ENCODE measurements at regions not wholly inside any gene's neighbourhood (a gene's known extent, or its start where the extent isn't known, plus 50 kb on each side); places are given as distances from the start of the nearest gene placed in this dataset.
"Not testable (repeated sequence)": the region's sequence is repeated elsewhere in the genome, so short reads cannot be mapped to it uniquely, and the experiment has no call there.

DNA sequence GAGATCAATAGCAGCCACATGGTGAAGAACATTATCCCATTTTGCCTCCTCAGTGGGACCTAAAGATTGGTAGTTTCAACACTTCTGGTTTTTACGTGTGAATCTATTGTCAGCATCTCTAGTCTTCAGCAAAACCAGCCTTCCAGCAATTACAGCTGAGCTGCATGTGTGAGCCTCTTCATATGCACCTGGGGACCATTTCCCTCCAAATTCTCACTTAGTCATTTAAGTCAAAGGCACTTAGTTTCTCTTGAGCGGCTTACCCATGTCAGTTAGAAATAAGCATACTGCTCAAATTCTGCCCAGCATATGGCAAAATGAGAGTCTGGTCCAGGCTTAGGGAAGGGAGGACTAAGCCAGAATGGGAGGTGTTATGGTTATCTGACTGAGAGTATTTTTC is 99.7 kb upstream of the NXPH2 start:
- Histone ChIP-seq H3K36me3 (ENCODE audit: insufficient read depth) (no peaks in the 10 kb centered on the region), H3K27ac (ENCODE audit: low read depth) (no peak overlapping the region), H3K4me3 (ENCODE audit: low read depth, low read length) (no peak overlapping the region), H3K4me1 (ENCODE audit: insufficient read depth) (no peaks in the 10 kb centered on the region)
- no peak for DNase-seq (ENCODE audit: extremely low spot score)
- 94% methylated on average over 2 of the region's 2 CpGs for WGBS

DNA sequence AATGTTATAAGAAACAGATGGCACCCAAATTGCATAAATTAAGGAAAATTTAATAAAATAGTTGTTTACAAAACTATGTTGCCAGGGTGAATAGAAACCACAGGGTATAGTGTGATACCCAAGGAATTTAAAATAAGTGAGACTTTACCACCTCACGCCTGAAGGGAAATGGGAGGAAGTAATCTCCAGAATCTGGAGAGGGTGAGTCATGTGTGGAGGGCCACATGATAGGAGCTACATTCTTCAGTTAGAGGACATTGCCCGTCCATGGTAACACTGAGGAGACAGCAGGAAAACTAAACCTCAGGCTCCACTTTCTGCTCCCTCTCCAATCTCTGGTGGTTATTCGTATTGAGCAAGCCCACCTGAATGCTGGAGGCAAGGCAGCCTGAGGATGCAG is 97.2 kb upstream of the NXPH2 start:
- H3K36me3 ChIP-seq (ENCODE audit: insufficient read depth) = no peaks in the 10 kb centered on the region
- DNase-seq (ENCODE audit: extremely low spot score) = no peak
- no peak overlapping the region for H3K27ac ChIP-seq (ENCODE audit: low read depth)
- H3K4me3 ChIP-seq (ENCODE audit: low read depth, low read length) = no peak overlapping the region
- WGBS = 76% methylated on average over 3 of the region's 3 CpGs
- H3K4me1 ChIP-seq (ENCODE audit: insufficient read depth) = no peaks in the 10 kb centered on the region

DNA sequence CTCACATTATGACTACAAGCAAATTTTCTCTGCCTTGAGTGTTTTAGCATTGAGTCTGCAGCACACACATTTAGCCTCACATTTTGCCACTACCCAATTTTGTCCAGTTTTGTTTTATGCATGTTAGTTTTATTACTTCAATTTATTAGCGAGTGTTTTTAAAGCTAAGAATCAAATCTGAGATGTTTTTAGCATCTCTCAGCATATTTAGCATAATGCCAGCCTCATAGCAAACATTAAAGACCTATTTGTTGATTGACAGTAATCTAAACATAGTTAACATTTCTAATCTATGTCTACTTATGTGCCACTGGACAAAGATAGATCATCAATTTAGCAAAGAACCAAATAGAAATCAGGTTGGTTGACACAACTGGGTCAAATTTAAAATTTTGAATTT is 94.1 kb upstream of the NXPH2 start:
- no peak overlapping the region for H3K27ac ChIP-seq (ENCODE audit: low read depth)
- no peaks in the 10 kb centered on the region for H3K36me3 ChIP-seq (ENCODE audit: insufficient read depth)
- no peak overlapping the region for H3K4me3 ChIP-seq (ENCODE audit: low read depth, low read length)
- no peaks in the 10 kb centered on the region for H3K4me1 ChIP-seq (ENCODE audit: insufficient read depth)
- DNase-seq (ENCODE audit: extremely low spot score) = no peak
- 89% methylated on average over 1 of the region's 1 CpG for WGBS

DNA sequence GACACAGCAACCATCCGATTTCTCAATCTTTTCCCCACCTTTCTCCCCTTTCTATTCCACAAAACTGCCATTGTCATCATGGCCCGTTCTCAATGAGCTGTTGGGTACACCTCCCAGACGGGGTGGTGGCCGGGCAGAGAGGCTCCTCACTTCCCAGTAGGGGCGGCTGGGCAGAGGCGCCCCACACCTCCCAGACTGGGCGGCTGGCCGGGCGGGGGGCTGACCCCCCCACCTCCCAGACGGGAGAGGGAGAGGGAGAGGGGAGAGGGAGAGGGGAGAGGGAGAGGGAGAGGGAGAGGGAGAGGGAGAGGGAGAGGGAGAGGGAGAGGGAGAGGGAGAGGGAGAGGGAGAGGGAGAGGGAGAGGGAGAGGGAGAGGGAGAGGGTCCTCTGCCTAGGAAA is 91.9 kb upstream of the NXPH2 start:
- DNase-seq (ENCODE audit: extremely low spot score); H3K27ac ChIP-seq (ENCODE audit: low read depth); H3K4me3 ChIP-seq (ENCODE audit: low read depth, low read length); H3K4me1 ChIP-seq (ENCODE audit: insufficient read depth); H3K36me3 ChIP-seq (ENCODE audit: insufficient read depth): not testable (repeated sequence)
- WGBS = no CpG with 5 or more reads among the region's 10 CpGs

DNA sequence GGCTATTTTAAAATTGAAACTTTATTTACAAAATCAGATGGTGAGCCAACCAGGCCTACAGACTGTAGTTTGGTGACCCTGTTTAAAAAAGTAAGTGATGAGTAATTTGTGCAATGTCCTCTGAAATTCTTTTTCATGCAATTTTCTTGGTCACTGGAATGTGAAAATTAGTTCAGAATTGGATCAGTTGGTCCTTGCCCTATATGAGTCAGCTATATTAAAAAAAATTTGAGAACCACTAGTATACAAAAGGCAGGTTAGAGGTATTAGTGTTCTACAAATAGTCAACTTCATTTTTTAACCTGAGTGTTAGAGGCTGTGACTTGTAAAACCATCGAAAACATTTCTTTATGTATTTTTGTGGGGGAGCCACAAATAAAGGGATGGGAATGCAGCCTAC is 91.1 kb upstream of the NXPH2 start:
- Histone ChIP-seq H3K4me3 (ENCODE audit: low read depth, low read length) (no peak overlapping the region), H3K27ac (ENCODE audit: low read depth) (no peak overlapping the region), H3K36me3 (ENCODE audit: insufficient read depth) (no peaks in the 10 kb centered on the region), H3K4me1 (ENCODE audit: insufficient read depth) (no peaks in the 10 kb centered on the region)
- WGBS = 93% methylated on average over 1 of the region's 1 CpG
- DNase-seq (ENCODE audit: extremely low spot score) = no peak

DNA sequence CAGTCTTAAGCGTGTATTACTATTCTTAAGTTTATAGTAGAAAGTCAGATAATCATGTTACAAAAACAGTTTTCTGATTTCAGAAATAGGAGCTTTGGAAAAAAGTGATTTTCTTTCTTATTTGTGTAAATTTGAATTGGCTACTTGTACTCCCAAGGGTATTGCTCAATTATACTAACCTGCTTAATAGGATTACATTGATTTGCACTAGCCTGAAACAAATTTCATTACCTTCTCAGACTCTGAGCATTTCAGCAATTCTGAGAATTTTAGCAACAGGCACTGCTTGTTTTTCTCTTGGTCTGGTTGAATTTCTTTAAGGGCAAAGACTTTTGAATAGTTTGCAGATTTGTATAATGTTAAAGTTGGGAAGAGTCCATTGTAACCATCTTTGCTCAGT is 87.2 kb upstream of the NXPH2 start:
- no peak for DNase-seq (ENCODE audit: extremely low spot score)
- H3K36me3 ChIP-seq (ENCODE audit: insufficient read depth) = no peaks in the 10 kb centered on the region
- H3K27ac ChIP-seq (ENCODE audit: low read depth) = no peak overlapping the region
- H3K4me1 ChIP-seq (ENCODE audit: insufficient read depth) = no peaks in the 10 kb centered on the region
- no peak overlapping the region for H3K4me3 ChIP-seq (ENCODE audit: low read depth, low read length)
- 39% methylated on average over 1 of the region's 1 CpG for WGBS

DNA sequence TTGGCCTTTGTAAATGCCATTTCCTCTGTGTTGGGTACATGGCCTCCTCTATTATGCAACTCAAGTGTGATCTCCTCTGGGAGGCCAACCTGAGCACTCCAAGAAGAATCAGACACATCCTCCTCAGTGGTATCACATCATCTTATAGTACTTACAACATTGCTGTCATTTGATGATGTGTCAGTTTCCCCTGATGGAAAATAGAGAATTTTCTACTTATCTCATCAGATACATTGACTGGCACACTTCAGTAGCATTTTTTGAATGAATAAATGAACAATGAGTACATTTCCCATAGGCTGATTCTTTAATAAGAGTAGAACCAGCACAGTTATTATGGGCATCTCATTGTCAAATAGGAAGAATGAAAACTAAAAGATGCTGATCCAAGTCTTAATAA is 86.6 kb upstream of the NXPH2 start:
- H3K27ac ChIP-seq (ENCODE audit: low read depth) = no peak overlapping the region
- H3K4me1 ChIP-seq (ENCODE audit: insufficient read depth) = no peaks in the 10 kb centered on the region
- no peak overlapping the region for H3K4me3 ChIP-seq (ENCODE audit: low read depth, low read length)
- no peak for DNase-seq (ENCODE audit: extremely low spot score)
- no peaks in the 10 kb centered on the region for H3K36me3 ChIP-seq (ENCODE audit: insufficient read depth)

DNA sequence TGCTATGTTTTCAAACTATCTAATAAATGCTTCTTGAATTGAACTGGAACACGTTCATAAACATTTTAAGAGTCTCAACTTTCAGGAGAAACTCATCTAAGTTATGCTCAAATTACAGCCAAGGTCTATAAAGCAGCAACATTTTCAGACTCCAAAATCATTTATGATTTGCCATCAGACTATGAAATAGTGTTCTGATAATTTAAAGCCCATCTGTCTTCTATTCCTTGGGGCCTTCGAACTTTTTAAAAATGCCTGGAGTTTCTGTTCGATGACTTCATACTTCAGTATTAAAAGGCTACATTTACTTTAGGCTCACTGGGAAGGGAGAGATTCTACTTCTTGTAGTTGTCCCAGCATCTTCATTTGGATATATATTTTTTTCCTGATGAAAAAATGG is 73.6 kb upstream of the NXPH2 start:
- 38% methylated on average over 3 of the region's 3 CpGs for WGBS
- DNase-seq (ENCODE audit: extremely low spot score) = no peak
- H3K4me3 ChIP-seq (ENCODE audit: low read depth, low read length) = no peak overlapping the region
- no peaks in the 10 kb centered on the region for H3K4me1 ChIP-seq (ENCODE audit: insufficient read depth)
- H3K27ac ChIP-seq (ENCODE audit: low read depth) = no peak overlapping the region
- H3K36me3 ChIP-seq (ENCODE audit: insufficient read depth) = no peaks in the 10 kb centered on the region

DNA sequence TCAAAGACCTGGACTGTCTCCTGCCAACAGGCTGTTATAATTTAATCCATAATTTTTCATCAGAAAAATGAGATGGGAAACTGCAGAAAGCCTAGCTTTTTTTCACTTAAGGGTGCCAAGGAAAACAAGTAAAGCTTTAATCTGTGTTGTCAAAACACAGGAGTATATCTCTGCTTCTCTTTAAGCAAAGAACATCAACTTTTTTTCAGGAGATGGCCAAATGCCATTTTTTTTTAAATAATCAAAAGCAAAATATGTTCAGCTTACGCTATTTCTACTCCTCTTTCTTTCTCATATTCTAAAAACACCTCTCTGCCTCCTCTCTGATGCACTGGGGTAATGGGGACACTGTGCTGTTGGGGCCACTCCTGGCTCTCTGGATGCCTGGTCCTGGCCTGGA is 73.1 kb upstream of the NXPH2 start:
- no peak for DNase-seq (ENCODE audit: extremely low spot score)
- H3K4me3 ChIP-seq (ENCODE audit: low read depth, low read length) = no peak overlapping the region
- no peaks in the 10 kb centered on the region for H3K36me3 ChIP-seq (ENCODE audit: insufficient read depth)
- WGBS = 56% methylated on average over 1 of the region's 1 CpG
- H3K27ac ChIP-seq (ENCODE audit: low read depth) = no peak overlapping the region
- H3K4me1 ChIP-seq (ENCODE audit: insufficient read depth) = no peaks in the 10 kb centered on the region

DNA sequence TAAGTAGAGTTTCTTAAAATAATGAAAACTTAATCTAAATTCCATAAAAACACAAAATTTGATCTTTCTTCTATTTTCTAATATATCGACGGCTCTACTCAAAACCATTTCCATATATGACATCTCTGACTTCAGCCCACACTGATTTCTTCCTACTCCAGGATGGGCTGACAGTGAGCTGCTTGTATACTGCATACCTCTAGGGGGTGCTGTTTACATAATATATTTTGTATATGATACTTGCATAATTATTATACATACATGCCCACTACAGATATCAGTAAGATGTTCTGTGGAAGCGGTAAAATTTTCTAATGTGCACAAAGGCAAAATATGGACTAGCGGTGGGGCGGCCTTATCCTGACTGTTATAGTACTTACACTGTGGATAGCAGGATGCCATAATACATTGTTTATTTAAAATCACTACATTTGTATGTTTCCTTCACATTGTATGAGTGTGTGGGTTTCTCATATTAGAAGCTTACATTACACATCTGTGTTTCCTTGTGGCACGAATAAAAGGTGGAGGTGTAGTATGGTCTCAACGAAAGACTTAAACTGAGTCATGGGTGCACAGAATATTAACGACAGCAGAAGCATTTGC is 66.1 kb upstream of the NXPH2 start:
- 67% methylated on average over 8 of the region's 8 CpGs for WGBS

DNA sequence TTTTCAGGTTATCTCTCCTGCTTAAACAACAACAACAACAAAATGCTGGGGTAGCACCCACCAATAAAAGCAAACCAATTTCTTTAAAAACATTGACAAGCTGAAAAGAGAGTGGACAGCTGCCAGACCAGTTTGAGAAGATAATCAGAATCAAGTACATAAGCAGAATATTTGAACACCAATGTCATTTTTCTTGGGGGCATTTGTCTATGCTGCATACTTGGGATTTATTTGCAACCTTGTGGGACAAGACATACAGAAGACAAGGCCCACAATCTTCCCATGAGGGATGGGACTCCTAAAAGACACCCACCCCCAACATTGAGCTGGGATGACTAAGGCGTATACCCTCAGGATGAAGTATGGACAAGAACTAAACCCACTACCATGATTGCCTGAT is 62.2 kb upstream of the NXPH2 start:
- DNase-seq (ENCODE audit: extremely low spot score) = no peak
- H3K36me3 ChIP-seq (ENCODE audit: insufficient read depth) = no peaks in the 10 kb centered on the region
- no peaks in the 10 kb centered on the region for H3K4me1 ChIP-seq (ENCODE audit: insufficient read depth)
- 100% methylated on average over 1 of the region's 1 CpG for WGBS
- no peak overlapping the region for H3K27ac ChIP-seq (ENCODE audit: low read depth)
- no peak overlapping the region for H3K4me3 ChIP-seq (ENCODE audit: low read depth, low read length)

More for the DNA sequence above, 66.1 kb upstream of the NXPH2 start:
- Histone ChIP-seq H3K36me3 (ENCODE audit: insufficient read depth) (no peaks in the 10 kb centered on the region), H3K4me3 (ENCODE audit: low read depth, low read length) (no peak overlapping the region), H3K4me1 (ENCODE audit: insufficient read depth) (no peaks in the 10 kb centered on the region), H3K27ac (ENCODE audit: low read depth) (no peak overlapping the region)
- no peak for DNase-seq (ENCODE audit: extremely low spot score)

DNA sequence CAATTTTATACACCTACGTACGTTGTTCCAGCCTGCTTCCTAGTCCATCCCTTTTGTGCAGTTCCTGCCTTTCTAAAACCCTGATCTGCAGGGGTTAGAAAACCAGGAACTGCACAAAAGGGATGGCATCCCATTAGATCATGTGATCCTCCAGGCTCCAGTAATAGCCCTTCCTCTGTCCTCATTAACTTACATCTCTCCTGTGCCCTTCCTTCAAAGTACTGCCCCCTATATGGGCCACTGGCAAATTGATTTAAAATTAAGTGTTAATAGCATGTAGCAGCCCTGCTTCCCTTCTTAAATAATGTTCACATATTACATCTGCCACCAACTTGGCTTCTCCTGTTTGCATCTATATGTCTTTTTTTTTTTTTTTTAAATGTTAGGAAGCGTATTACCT is 61.3 kb upstream of the NXPH2 start:
- Histone ChIP-seq H3K27ac (ENCODE audit: low read depth) (no peak overlapping the region), H3K36me3 (ENCODE audit: insufficient read depth) (no peaks in the 10 kb centered on the region), H3K4me1 (ENCODE audit: insufficient read depth) (no peaks in the 10 kb centered on the region), H3K4me3 (ENCODE audit: low read depth, low read length) (no peak overlapping the region)
- no peak for DNase-seq (ENCODE audit: extremely low spot score)
- WGBS = 75% methylated on average over 3 of the region's 3 CpGs

DNA sequence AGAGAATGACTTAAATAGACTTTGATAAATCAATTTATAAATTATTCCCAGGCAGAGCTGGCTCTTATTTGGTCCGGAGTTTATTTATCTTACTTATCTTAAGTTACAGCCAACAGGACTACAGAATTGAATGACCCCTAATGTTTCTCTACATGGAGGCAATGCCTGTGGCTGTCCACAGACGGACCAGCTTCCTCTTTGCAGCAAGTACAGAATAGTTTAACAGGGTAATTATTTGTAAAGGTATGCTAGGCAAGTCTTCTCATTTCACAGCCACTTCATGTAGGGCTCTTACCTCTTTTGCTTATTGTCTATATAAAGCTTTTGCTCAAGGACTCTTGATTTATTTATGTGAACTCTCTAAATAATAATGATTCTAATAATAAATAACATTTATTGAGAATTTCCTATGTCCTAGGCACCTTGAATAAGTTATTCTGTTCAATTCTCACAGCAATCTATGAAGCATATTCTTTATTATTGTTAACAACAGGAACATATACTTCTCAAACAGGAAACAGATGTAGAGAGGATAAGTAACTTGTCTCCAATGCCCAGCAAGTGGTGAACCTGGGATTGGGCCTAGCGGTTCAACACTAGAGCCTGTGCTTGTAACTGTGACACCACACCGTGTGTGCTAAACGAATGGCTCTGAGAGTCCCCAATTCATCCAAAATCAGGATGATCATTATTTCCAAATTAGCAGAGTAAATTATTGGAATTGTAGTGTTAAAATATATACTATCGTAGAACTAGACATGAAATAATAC is 58.8 kb upstream of the NXPH2 start:
- 73% methylated on average over 6 of the region's 6 CpGs for WGBS
- DNase-seq (ENCODE audit: extremely low spot score) = no peak

DNA sequence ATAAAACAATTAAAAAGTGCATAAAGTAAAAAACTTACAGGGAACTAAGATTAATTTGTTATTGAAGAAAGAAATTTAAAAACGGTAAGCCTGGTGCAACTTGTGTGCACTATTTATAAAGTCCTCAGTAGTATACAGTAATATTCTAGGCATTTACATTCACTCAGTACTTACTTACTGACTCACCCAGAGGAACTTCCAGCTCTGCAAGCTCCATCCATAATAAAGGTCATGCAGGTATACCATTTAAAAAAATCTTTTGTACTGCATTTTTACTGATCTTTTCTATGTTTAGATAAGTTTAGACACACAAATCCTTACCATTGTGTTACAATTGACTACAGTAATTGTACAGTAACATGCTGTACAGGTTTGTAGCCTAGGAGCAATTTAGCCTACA is 51.5 kb upstream of the NXPH2 start:
- H3K27ac ChIP-seq (ENCODE audit: low read depth) = no peak overlapping the region
- no peak for DNase-seq (ENCODE audit: extremely low spot score)
- WGBS = 71% methylated on average over 1 of the region's 1 CpG
- H3K36me3 ChIP-seq (ENCODE audit: insufficient read depth) = no peaks in the 10 kb centered on the region
- no peaks in the 10 kb centered on the region for H3K4me1 ChIP-seq (ENCODE audit: insufficient read depth)
- no peak overlapping the region for H3K4me3 ChIP-seq (ENCODE audit: low read depth, low read length)

More for the DNA sequence above, 58.8 kb upstream of the NXPH2 start:
- no peaks in the 10 kb centered on the region for H3K36me3 ChIP-seq (ENCODE audit: insufficient read depth)
- H3K27ac ChIP-seq (ENCODE audit: low read depth) = no peak overlapping the region
- no peak overlapping the region for H3K4me3 ChIP-seq (ENCODE audit: low read depth, low read length)
- no peaks in the 10 kb centered on the region for H3K4me1 ChIP-seq (ENCODE audit: insufficient read depth)
